GM19099 (cell line): ENCODE measurements at regions not wholly inside any gene's neighbourhood (a gene's known extent, or its start where the extent isn't known, plus 50 kb on each side); places are given as distances from the start of the nearest gene placed in this dataset.

Source experiments
- POLR2A ChIP-seq: IDR thresholded peaks from 3 replicates; pipeline ENCODE4 v1.6.1; 2011; ENCODE audit warnings: low read depth; ENCODE audit not compliant: insufficient read length; ENCODE audit errors: extremely low read depth

DNA sequence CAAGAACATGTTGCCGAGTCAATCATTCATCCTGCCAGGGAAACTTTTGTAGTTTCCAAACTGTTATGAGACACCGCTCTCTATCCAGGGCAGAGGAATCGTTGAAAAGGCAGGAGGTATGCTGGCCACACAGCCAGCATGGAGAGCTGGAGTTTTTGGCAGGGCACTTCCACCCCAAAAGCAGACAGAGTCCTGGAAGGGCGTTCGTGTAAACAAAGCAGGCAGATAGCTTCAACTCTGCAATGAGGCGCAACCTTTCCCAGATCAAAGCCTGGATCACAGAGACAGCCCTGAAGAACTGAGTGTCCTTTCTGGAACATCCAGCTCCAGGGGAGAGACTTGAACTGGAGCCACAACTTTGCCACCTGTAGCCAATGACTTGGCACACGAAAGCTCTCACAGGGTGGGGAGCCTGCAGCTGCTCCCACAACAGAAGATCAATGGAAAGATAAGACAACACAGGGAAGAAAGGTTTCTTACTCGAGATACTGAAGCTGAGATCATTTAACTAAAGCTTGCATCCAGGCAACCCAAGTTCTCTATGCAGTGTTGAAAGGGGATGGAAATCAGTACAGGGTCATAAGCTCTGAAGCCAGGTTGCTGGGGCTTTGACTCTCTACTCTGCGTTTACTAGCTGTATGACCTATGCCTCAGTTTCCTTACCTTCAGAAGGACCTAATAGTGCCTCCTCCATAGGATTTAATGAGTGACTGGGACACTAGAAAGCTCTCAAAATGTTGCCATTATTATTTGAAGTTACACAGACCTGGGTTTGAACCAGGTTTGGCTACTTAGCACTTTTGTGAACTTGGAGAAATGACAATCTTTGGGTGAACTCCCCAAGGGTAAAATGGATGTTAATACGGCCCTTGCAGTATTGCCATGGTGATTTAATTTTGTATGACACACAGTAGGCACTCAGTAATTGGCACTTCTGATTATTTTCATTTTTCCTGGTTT, 434.8 kb upstream of the NPVF start:
- no peak for TF ChIP-seq POLR2A

DNA sequence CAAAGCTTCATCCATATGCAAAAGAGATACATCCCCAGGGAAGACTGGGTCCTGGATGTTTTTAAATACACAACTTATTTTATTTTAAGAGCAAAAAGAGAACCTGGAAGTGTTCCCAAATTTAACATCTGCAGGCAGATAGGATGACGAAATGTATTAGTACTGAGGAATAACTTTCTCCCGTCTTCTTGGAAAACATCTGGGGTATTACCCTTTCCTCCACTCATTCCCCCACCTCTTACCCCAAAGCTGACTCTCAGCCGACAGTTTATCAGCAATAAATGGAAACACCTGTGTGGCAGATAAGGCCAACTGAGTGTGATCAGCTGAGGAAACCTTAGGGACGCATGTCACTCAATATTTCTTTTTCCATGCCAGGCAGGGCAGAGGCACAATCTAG, 435.6 kb upstream of the NPVF start:
- TF ChIP-seq POLR2A: no peak

DNA sequence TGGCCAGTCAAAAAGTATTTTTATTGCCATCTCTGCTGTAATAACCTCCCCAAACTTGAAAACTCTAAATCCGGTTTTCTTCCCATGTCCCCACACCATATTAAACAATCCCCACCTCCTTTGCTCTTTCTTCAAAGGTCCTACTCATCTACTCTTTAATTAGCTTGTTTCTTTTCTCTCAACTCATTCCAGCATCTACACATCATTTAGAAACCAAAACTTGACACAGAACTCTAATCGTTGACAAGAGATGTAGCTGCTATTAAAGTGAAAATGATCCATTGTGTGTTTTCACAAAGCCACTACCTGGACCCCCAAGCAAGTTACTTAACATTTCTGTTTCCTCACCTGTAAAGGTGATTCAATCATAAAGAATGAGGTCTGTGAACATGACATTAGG, 436.3 kb upstream of the NPVF start:
- no peak for TF ChIP-seq POLR2A

DNA sequence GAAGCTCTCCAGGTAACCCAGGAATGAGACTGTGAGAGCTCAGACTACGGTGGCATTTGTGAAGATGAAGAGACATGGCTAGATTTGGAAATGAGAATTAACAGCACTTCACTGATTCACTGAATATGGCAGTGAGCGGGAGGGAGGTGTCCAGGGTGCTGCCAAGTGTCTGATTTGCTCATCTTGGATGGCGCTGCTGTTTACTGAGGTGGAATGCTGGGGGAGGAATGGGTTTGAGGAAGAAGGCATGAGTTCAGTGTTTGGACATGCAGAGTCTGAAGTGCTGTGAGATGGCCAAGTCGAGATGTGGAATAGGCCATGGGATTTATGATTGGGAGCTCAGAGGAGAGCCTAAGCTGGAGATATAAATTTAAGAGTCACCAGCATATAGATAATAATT, 437.1 kb upstream of the NPVF start:
- TF ChIP-seq POLR2A: no peak

DNA sequence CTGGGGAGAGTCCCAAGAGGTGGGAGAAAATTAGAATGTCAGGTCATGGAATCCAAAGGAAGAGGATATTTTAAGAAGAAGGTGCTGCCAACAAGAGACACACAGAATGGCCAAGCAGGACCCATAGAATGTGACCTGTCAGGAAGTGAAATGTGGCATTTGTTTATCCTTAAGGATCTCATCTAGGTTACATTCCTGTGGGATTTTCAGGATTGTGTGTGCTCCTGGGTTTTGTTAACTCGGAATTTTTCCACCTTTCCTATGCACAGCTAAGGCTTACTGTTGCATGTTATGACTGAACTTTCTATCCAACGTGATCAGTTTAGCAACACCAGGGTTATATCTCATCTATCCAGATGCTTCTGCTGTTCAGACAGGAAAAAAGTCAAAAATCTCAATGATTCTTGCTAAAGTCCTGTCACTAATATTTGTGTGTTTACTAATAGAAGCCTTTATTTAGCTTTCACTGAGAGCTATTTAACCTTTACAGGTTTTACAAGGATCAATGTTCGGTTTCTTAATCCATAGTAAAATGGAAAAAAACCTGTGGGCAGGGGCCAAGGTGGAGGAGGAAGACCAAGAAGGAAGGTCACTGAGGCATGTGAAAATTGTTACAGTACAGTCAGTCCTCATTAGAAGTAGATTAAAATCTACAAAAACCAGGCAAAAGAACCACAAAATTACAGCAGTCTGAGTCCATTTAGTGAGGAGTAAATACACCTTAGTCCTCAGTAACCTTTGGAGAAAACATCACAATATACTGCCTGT, 437.8 kb upstream of the NPVF start:
- no peak for TF ChIP-seq POLR2A

DNA sequence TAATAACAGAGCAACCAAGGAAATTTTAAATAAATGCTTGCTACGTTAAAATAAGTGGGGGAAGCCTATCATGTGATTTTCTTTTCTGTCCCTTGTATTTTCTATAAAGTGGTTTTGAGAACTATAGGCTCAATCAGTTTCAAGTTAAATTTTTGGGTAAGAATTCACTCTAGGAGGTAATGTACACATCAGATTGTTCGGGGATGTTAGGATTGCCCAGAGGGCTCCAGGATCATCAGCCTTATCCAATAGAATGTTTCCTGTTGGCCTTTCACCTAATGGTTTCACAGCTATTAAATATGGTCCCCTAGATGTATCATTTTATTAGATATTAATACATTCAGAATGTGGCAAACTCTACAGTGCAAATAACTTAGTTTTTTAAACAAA, 438.4 kb upstream of the NPVF start:
- TF ChIP-seq POLR2A: no peak

DNA sequence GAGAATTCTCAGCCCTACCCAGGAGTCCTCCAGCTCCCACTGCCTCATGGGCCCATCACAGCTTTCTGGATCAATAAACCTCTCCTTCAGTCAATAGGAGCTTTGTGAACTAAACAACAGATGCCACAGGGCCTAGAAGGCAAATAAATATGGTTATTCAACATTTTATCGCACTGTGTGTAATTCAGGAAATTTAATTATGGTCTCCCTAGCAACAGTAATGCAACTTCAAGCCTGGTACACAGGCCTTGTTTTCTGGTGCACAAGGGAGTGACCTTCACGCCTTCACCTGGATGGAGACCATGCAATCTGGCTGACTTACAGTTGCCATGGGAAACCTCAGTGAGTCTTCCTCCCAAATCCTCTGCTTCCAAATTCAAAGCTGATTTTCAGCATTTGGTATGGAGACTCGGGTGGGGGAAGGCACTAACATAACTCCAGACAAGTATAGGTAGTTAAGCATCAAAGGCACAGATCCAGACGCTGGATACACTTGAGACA, 441.0 kb upstream of the NPVF start:
- no peak for TF ChIP-seq POLR2A

DNA sequence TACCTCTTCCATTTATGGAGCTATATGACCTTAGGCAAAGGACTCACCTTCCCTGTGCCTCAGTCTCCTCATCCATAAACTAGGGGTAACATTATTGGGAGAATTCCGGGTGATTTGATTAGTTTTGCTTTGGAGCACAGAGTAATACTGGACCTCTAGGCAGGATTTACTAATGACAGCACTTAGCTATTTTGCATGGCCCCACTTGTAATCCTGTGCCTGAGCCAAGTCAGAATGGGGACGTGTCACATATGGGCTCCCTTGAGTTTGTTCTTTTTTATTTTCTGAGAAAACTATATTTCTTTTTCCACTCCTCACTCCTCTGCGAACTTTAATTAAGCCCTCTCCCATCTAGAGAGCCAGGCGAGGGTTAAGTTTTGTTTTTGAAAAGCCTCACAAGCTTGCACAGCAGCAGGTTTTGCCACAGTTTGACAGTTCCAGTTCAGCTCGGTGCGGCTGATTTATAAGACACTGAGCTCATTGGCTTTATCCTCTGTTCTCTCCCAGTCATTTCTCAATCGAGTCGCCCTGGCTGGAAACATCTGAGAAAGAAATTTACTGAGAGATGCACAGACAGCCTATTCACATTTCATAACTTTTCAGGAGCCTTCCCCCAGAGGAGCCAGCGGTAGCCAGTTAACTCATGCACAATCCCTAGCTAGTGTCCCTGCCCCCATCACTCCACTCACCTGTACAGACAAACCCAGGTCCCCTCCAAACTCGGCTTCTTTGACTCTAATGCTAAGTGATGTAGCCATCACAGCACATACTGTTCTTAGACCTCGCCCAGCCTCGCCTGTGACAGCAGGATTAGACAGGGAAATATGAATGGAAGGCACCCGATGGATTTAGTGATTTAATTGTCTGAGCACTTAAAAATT, 441.9 kb upstream of the NPVF start:
- TF ChIP-seq POLR2A: no peak

DNA sequence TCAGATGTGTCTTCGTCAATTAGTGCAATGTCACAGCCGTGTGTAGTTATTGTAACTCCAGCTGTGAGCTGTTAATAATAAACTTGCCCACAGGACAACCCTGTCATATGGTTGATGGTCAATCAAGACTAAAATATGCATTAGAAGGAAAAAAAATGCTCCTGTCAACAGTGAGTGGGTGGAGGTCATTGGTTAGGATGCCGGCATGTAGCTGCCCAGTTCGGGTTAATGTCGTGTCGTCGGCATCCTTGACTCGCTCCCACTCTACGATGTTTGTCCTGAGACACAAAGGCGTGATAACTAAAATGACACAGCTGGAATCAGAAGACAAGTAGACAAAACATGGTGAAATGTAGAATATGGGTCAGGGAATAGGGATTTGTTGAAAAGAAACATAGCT, 442.8 kb upstream of the NPVF start:
- TF ChIP-seq POLR2A: no peak

DNA sequence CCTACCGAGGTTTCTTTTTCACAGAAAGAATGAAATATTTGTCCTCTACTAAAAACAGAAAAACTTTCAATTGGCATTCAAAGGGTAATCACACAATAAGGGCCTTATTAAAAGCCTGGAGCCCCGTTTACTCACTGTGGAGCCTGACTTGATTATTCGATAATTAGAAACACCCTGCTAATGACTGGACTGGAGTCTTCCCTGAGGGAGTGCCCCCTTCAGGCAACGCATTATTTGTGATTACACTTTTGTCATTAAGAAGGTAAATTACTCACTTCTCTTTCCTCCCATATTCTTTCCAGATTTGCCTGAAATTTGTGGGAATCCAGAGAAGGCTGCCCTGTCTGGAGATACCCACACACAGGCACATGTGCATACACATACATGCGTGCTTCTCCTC, 444.2 kb upstream of the NPVF start:
- TF ChIP-seq POLR2A: no peak

DNA sequence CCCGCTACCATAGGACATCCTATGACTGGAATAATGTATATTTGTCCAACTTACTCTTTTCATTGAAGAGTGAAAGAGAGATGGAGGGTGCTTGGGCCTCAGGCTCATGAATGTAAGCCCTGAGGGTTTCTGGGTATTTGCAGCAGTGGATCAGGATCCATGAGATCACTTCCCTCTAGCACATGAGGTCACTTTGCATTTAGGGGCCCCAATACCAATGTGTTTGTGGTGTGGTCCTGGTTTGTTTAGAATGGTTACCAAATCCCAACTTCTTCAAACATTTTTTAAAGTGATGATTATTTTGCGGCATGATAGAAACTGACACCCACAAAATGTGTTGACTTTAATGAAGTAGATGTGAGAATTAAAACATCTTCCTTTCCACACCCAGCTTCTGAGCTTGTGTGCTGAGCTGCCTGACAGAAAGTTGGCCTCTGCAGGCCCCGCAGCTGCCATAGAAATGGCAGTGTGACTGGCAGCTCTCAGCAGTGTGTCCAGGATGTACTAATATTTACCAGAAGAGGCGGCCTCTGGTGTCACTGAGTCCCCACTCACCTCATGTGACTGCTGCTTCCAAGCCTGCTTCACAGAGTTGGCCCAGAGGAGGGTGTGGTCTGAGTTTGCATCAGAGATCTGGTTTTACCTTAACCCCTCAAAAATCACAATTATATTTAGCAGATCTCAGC, 447.6 kb upstream of the NPVF start:
- TF ChIP-seq POLR2A: no peak

DNA sequence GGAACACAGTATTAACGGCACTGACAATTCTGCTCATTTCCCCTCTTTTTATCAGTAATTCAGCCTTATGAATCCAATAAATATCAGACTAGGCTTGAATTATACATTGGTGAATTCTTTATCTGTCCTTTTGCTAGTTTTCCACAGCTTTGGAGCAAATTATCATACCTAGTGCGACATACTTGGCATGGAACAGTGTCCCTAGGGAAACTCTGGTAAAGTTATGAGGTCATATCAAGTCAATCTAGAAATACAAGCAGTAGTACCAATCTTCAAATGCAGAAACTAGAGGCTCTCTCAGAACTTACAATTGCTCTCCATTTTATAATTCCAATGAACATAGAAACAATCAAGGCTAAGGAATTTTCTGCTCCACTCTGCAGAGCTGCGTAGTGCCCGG, 449.3 kb upstream of the NPVF start:
- no peak for TF ChIP-seq POLR2A

DNA sequence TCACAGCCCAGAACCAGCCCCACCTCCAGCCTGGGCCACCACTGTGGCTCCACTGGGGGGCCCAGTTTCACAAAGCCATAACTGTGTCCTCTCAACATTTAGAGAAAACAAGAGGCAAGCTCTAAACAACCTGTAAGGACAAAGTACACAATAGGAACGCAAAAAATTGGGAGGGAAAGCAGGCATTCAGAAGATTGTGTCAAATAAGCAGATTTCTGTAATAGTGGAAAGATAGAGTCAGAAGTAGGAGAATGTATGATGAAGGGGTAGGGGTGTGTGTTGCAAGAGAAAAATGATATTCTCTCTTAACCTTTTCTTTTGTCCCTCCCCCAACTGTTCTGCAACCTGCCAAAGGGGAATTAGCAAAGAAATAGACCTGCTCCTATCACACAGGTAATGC, 449.9 kb upstream of the NPVF start:
- TF ChIP-seq POLR2A: no peak

DNA sequence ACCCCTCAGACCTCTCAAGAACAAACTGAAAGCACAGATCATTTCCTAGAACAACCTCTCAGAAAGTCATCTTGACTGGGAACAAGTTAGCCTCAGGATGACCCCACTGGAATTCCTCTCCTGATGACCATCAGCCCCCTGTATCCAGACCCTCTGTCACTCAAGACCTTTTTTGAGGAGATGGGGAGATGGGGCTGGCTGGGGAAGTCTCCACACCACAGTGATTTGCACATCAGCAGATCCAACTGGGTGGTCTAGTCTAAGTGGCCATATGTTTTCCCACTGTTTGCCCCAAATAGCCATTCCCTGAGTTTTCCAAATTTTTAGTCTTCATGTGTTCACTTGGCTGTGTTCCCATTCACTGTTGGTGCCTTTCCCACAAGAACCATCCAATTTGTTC, 452.4 kb upstream of the NPVF start:
- TF ChIP-seq POLR2A: no peak
